NOMO-1 treated with DMSO at 0.1 percent for 48 hours (cell line): ENCODE measurements at regions not wholly inside any gene's neighbourhood (a gene's known extent, or its start where the extent isn't known, plus 50 kb on each side); places are given as distances from the start of the nearest gene placed in this dataset.

Experiments used
- DNase-seq: peaks from one replicate; lab custom pipeline; 2025; ENCODE audit not compliant: unreplicated experiment; lab: John Stamatoyannopoulos, UW

- DNase-seq, result peak; percentile 55
These were observed 97.1 kb upstream of the MAML3 start for GRCh38 chr4:140250989-140251552.

GRCh38 chr4:140249351-140249750 is 95.4 kb upstream of the MAML3 start:
- DNase-seq, result peak; percentile 7

GRCh38 chr4:140247237-140247636 is 93.3 kb upstream of the MAML3 start:
- no peak for DNase-seq

- no peak for DNase-seq
These were observed 92.2 kb upstream of the MAML3 start for GRCh38 chr4:140246216-140246615.

GRCh38 chr4:140244328-140244727 is 90.3 kb upstream of the MAML3 start:
- no peak for DNase-seq

GRCh38 chr4:140243278-140243753 is 89.3 kb upstream of the MAML3 start:
- DNase-seq, result peak; percentile 38

- DNase-seq, result peak; percentile 75
These were observed 88.6 kb upstream of the MAML3 start for GRCh38 chr4:140242357-140243277.

GRCh38 chr4:140240237-140240636 is 86.3 kb upstream of the MAML3 start:
- no peak for DNase-seq

GRCh38 chr4:140239311-140239710 is 85.3 kb upstream of the MAML3 start:
- DNase-seq, result no peak

- peak; percentile 86 for DNase-seq
These were observed 84.5 kb upstream of the MAML3 start for GRCh38 chr4:140238351-140239056.

- DNase-seq, result peak; percentile 89
These were observed 83.8 kb upstream of the MAML3 start for GRCh38 chr4:140237616-140238350.

GRCh38 chr4:140236654-140237169 is 82.7 kb upstream of the MAML3 start:
- DNase-seq, result no peak

GRCh38 chr4:140234697-140235060 is 80.7 kb upstream of the MAML3 start:
- DNase-seq, result no peak

GRCh38 chr4:140233791-140234696 is 80.1 kb upstream of the MAML3 start:
- DNase-seq, result peak; percentile 64

GRCh38 chr4:140229881-140230280 is 75.9 kb upstream of the MAML3 start:
- DNase-seq, result no peak

- no peak for DNase-seq
These were observed 73.3 kb upstream of the MAML3 start for GRCh38 chr4:140227286-140227685.

- DNase-seq, result no peak
These were observed 69.2 kb upstream of the MAML3 start for GRCh38 chr4:140223056-140223810.

- DNase-seq, result no peak
These were observed 68.2 kb upstream of the MAML3 start for GRCh38 chr4:140222171-140222570.

- no peak for DNase-seq
These were observed 66.1 kb upstream of the MAML3 start for GRCh38 chr4:140220058-140220457.
